Effector memory CD4-positive, alpha-beta T cell (primary cell): ENCODE measurements at regions not wholly inside any gene's neighbourhood (a gene's known extent, or its start where the extent isn't known, plus 50 kb on each side); places are given as distances from the start of the nearest gene placed in this dataset.

Experiments
- DNase-seq, 3 donors: peaks; one replicate each; pipeline ENCODE4 v3.0.0-alpha.2; 2020
- H3K27ac ChIP-seq: 2 replicates; pipeline ENCODE4 v1.7.0; 2013; ENCODE audit warnings: mild to moderate bottlenecking, low read length, moderate library complexity; ENCODE audit not compliant: insufficient read depth, poor library complexity, severe bottlenecking
- H3K27me3 ChIP-seq: replicated peaks from 2 replicates; pipeline ENCODE4 v1.7.0; 2013; ENCODE audit warnings: mild to moderate bottlenecking, low read length; ENCODE audit not compliant: insufficient read depth, control insufficient read depth, poor library complexity, severe bottlenecking
- H3K36me3 ChIP-seq: 2 replicates; pipeline ENCODE4 v1.7.0; 2013; ENCODE audit warnings: mild to moderate bottlenecking, low read length, moderate library complexity; ENCODE audit not compliant: control insufficient read depth, insufficient read depth
- H3K4me1 ChIP-seq: 2 replicates; pipeline ENCODE4 v1.7.0; 2013; ENCODE audit warnings: low read length, mild to moderate bottlenecking; ENCODE audit not compliant: control insufficient read depth, insufficient read depth, poor library complexity, severe bottlenecking
- H3K4me3 ChIP-seq: 2 replicates; pipeline ENCODE4 v1.7.0; 2013; ENCODE audit warnings: low read length, low read depth, mild to moderate bottlenecking; ENCODE audit not compliant: insufficient read depth, poor library complexity, severe bottlenecking
- H3K9me3 ChIP-seq: 2 replicates; pipeline ENCODE4 v1.7.0; 2013; ENCODE audit warnings: mild to moderate bottlenecking, low read length, moderate library complexity; ENCODE audit not compliant: control insufficient read depth

DNA sequence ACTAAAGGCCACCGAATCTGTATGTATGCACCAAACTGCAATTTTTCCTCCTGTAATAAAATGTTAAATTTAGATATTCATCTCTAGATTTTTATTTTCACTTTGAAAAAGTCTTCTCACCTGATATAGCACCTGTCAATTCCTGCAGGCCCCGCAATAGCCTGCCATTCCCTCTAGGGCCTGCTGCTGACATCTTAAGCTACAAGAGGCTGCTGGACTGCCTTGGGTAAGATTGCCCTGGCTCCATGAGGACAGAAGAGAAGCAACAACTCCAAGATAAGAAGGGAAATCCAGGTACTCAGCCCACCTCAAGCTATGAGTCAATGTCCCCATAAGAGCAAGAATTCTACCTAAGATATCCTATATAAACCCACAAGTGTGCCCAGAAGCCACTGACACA is 230.2 kb upstream of the AGTR2 start:
- Histone ChIP-seq H3K9me3 (no peaks in the 10 kb centered on the region), H3K4me1 (no peaks in the 10 kb centered on the region), H3K4me3 (no peak overlapping the region), H3K36me3 (no peaks in the 10 kb centered on the region), H3K27me3 (no peaks in the 10 kb centered on the region), H3K27ac (no peak overlapping the region)
- no peak for DNase-seq

DNA sequence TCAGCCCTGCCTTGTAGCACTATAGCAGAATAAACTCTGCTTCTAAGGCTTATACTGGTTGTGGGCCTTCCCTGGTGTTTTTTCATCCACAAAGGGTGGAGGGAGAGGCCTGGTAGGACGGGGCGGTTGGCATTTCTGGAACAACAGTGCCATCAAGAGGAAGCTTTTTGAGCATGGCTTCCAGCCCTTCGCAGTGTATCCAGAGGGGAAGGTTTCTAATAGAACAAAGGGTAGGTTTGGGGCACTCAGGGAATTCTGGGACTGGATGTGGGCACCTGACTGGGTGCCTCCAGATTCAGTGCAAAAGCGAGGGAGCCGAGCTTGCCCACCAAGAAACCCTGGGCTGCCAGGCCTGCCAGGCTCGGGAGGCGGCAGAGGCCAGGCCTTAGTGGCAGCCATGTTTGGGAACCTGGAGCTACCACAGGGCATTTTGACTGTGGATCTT is 229.6 kb upstream of the AGTR2 start:
- DNase-seq = peak in 1 of 3 donors; percentile 22
- Histone ChIP-seq H3K4me3 (no peak overlapping the region), H3K9me3 (no peaks in the 10 kb centered on the region), H3K27me3 (no peaks in the 10 kb centered on the region), H3K4me1 (no peaks in the 10 kb centered on the region), H3K36me3 (no peaks in the 10 kb centered on the region), H3K27ac (no peak overlapping the region)

DNA sequence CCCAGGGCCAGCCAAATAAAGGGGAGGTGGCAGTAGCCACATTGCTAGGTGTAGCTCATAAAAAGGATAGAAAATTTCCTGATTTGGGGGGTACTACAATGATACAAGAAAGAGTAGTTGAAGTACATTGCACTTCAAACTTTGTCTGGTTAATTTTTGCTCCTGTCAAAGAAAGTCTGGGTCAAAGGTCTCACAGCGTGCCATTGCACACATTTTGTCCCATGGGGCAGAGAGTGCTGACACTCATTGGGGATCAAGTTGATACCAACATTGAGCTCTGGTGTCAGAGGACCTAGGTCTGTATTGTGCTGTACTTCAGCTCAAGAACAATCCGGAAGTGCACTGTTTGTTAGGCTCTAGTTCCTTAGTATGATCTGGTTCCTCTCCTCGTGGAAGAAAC is 229.2 kb upstream of the AGTR2 start:
- no peak overlapping the region for H3K4me3 ChIP-seq
- no peaks in the 10 kb centered on the region for H3K9me3 ChIP-seq
- H3K27me3 ChIP-seq = no peaks in the 10 kb centered on the region
- no peak overlapping the region for H3K27ac ChIP-seq
- no peaks in the 10 kb centered on the region for H3K4me1 ChIP-seq
- H3K36me3 ChIP-seq = no peaks in the 10 kb centered on the region
- DNase-seq = no peak

DNA sequence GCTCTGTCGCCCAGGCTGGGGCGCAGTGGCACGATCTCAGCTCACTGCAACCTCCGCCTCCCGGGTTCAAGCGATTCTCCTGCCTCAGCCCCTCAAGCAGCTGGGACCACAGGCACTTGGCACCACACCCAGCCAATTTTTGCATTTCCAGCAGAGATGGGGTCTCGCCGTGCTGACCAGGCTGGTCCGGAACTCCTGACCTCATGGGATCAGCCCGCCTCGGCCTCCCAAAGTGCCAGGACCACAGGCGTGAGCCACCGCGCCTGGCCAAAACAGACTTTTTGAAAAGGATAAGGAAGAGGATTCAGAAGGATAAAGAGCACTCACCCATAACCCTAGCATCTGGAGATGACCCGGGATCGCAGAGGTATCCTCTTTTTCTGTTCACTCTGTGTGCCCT is 224.5 kb upstream of the AGTR2 start:
- no peak overlapping the region for H3K27ac ChIP-seq
- H3K9me3 ChIP-seq = no peaks in the 10 kb centered on the region
- no peak for DNase-seq
- H3K36me3 ChIP-seq = no peaks in the 10 kb centered on the region
- no peak overlapping the region for H3K4me3 ChIP-seq
- no peaks in the 10 kb centered on the region for H3K27me3 ChIP-seq
- no peaks in the 10 kb centered on the region for H3K4me1 ChIP-seq

DNA sequence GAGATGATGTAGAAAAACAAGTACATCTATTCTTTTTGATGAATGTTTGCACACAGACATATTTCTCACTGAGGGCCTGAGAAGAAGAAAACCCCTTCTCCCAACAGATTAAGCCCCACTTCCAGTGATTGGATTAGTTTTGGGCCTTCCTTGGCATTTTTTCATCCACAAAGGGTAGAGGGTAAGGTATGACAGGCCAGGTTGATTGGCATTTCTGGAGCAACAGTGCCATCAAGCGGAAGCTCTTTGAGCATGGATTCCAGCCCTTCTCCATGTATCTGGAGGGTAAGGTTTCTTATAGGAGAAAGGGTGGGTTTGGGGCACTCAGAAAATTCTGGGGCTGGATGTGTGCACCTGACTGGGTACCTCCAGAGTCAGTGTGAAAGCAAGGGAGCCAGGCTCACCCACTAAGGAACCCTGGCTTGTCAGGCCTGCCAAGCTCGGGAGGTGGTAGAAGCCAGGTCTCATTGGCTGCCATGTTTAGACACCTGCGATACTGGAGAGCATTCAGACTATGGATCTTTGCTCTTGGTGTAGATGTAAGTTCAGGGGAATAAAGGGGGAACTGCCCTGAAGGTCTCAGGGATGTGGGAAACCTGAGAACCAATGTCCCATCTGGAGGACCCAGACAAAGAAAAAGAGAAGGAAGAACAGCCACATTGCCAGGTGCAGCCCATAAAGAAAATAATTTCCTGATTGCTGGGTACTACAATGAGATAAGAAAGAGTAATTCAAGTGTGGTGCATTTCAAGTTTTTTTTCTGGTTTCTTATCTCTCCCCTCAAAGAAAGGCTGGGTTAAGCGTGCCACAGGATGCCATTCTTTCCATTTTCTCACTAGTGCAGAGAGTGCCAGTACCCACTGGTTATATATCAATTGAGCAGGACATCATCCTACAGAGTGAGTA is 222.3 kb upstream of the AGTR2 start:
- no peaks in the 10 kb centered on the region for H3K27me3 ChIP-seq
- no peaks in the 10 kb centered on the region for H3K4me1 ChIP-seq
- no peak overlapping the region for H3K27ac ChIP-seq
- no peak overlapping the region for H3K4me3 ChIP-seq
- H3K9me3 ChIP-seq = no peaks in the 10 kb centered on the region
- no peak for DNase-seq
- H3K36me3 ChIP-seq = no peaks in the 10 kb centered on the region

DNA sequence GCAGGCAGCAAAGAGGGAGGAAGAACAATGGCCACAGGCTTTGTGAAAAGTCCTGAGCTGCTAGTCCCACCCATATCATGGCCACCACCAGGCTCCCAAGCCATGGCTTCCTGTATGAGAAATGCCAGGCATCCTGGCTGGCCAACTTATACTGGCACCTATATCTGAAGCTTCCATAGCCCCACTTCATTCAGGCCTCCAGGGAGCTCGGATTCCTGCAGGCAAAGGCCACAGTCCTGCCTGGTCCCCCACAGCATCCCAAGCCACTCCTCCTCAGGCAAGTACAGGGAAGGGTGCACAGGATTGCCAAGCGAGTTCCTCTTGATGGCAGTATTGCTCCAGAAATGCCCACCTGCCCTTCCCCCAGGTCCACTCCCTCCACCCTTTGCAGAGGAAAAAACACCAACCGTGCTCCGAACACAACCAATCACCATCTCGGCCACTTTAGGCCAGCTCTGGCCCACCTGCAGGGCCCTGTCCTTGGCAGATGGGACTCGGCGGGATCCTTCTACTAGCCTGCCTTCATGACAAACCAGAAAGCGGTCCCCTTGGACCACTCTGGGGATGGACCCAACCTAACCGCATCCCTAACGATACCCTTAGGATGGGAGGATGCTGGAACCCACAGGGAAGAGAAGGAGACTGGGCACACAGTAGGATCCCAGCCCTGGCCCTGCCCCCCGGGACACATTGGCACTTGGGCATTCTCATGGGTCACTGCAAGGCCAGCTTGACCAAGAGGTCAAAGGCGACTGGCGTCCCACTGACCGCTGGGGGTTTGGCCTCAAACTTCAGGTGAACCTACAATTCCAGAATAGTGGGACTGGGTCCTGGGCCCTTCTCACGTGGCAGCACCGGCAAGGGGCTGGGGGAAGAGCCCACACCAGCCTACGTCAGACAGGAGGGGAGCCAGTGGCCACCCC is 220.4 kb upstream of the AGTR2 start:
- Histone ChIP-seq H3K4me1 (no peaks in the 10 kb centered on the region), H3K27ac (no peak overlapping the region), H3K27me3 (no peaks in the 10 kb centered on the region), H3K9me3 (no peaks in the 10 kb centered on the region), H3K36me3 (no peaks in the 10 kb centered on the region), H3K4me3 (no peak overlapping the region)
- DNase-seq = no peak

DNA sequence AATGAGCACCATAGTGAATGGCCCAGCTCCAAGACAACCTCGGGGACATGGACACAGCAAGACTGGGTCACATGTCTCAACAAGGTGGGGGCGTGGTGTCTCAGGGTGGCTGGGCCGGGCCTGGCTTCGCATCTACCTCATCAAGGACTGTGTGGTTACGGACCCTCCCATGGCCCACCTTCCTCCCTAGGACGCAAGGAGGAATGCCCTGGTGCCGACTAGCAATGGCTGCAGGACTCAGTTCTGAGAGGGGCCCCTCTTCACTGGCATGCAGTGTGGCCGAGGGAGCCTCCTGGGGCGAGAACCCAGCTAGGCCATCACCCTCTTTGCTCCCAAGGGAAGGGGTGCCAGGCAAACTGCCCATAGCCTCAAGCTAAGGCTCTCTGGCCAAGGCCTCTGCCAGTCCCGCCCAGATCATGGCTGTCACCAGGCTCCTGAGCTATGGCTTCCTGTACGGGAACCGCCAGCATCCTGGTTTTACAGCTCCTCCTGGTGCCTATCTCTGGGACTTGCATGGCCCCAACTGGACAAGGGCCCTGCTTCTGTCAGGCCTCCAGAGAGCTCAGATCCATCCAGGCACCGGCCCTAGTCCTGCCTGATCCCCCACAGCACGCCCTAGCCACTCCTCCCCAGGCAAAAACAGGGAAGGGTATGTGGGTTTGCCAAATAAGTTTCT is 218.0 kb upstream of the AGTR2 start:
- DNase-seq = no peak
- Histone ChIP-seq H3K27ac (no peak overlapping the region), H3K27me3 (no peaks in the 10 kb centered on the region), H3K4me3 (no peak overlapping the region), H3K9me3 (no peaks in the 10 kb centered on the region), H3K4me1 (no peaks in the 10 kb centered on the region), H3K36me3 (no peaks in the 10 kb centered on the region)

DNA sequence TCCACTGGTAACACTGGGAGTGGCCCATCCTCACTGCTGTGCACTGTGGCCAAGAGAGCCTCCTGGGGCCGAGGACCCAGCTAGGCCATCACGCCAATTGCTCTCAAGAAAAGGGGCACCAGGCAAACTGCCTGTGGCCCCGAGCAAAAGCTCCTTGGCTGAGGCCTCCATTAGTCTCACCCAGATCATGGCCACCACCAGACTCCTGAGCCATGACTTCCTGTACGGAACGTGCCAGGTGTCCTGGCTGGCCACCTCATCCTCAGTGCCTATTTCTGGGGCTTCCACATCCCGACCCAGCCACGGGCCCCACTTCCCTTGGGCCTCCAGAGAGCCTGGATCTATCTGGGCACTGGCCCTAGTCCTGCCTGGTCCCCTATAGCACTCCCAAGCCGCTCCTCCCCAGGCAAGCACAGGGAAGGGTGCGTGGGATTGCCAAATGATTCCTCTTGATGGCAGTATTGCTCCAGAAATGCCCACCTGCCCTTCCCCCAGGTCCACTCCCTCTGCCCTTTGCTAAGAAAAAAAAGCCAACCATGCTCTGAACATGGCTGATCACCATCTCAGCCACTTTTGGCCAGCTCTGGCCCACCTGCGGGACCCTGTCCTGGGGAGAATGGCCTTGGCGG is 212.6 kb upstream of the AGTR2 start:
- no peak overlapping the region for H3K4me3 ChIP-seq
- no peaks in the 10 kb centered on the region for H3K4me1 ChIP-seq
- H3K27me3 ChIP-seq = no peaks in the 10 kb centered on the region
- no peak for DNase-seq
- no peak overlapping the region for H3K27ac ChIP-seq
- no peaks in the 10 kb centered on the region for H3K36me3 ChIP-seq
- no peaks in the 10 kb centered on the region for H3K9me3 ChIP-seq

DNA sequence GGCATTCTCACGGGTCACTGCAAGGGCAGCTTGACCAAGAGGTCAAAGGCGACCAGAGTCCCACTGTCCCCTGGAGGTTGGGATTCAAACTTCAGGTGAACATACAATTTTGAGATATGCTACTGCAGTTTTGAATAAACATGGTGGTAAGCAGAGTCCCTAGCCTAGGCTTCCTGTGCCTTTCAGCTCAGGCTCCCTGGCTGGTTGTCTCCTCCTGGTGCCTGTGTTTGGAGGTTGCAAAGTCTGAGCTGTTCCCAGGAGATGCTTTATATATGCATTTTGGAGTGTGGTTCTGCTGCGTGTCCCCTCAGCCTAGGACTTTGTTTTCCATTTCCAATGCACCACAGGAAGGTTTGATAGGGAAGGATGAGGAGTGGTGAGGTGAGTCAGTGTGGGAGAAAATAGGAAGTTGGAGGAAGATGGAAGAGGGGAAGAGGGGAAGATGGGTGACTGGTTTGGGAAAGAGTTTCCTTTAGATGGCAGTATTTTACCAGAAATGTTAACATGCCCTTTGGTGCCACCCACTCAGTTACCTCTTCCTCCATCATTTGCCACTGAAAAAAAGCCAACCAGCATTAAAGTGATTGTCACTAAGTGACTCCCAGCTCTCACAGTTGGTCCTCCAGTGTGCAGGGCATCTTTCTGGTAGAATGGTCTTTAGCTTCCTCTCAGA is 211.7 kb upstream of the AGTR2 start:
- Histone ChIP-seq H3K27me3 (no peaks in the 10 kb centered on the region), H3K4me1 (no peaks in the 10 kb centered on the region), H3K27ac (no peak overlapping the region), H3K9me3 (no peaks in the 10 kb centered on the region), H3K4me3 (no peak overlapping the region), H3K36me3 (no peaks in the 10 kb centered on the region)
- no peak for DNase-seq
